GM18867 (cell line): ENCODE measurements at regions not wholly inside any gene's neighbourhood (a gene's known extent, or its start where the extent isn't known, plus 50 kb on each side); places are given as distances from the start of the nearest gene placed in this dataset.
"Not testable (repeated sequence)": the region's sequence is repeated elsewhere in the genome, so short reads cannot be mapped to it uniquely, and the experiment has no call there.

Experiments
- ATAC-seq: cut with Tn5 transposase; IDR thresholded peaks from one replicate; pipeline ENCODE4 v1.9.1; 2021; ENCODE audit warnings: mild to moderate bottlenecking, moderate library complexity; ENCODE audit not compliant: unreplicated experiment

DNA sequence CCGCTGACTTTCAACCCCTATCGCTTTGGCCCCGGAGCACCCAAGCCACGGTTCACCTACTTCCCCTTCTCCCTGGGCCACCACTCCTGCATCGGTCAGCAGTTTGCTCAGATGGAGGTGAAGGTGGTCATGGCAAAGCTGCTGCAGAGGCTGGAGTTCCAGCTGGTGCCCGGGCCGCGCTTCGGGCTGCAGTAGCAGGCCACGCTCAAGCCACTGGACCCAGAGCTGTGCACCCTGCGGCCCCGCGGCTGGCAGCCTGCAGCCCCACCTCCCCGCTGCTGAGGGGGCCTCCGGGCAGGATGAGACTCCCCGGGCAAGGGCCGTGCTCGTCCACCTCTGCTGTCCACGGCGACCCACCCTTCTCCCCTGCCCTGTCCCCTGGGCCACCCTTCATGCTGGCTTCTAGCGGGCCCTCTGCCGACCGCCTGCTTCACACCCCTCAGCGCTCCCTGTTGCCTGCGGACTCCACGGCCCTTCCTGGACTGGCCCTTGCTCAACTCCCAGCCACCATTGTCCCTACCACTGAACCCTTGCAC, 92.2 kb upstream of the TRABD2B start:
- no peak for ATAC-seq

DNA sequence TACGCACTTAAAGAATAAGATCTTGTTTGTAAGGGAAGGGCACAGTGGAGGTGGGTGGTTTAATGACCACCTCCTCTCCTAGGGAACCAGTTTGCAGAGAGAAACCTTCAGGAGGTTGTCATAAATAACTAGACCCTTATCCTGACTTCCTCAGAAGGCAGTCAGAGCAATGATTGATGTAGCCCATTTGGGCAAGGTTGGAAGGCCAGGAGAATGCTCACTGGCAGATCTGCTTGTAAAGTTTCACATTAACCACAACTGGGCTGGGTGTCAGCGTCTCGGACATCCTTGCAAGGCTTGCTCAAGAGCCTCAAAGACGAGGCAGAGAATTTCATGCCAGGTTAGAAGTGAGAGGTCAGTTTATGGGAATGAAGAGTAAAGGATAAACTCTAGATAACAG, 87.6 kb upstream of the TRABD2B start:
- no peak for ATAC-seq

DNA sequence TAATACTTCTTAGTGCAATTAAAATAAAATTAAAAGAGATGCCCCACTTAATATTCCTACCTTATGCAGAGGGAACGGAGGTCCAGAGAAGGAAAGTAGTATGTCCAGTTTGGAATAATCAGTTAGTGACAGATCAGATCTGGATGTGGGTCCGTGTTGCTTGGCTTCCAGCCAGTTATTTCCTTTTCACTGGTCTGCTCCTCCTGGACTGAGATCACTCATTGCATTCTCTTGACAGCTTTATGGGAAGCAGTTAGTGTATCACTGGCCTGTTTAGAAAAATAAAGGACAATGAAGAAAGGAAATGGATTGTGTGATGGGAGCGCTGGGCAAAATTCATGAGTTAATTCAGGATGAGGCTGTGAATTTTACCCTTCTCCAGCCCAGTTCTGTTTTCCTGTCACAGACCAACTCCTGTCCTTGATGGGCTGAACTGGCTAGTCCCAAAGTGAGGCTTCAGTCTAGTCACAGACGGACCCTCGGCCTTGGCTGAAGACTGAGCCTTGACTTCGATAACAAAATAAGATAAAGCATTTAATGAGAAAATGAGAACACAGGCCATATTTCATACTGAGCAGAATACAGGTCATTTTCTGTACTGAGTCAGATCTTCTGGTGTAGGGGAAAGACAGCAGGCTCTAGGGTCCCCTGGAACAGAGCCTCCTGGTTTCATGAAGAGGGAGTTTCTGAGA, 85.2 kb upstream of the TRABD2B start:
- ATAC-seq: no peak

DNA sequence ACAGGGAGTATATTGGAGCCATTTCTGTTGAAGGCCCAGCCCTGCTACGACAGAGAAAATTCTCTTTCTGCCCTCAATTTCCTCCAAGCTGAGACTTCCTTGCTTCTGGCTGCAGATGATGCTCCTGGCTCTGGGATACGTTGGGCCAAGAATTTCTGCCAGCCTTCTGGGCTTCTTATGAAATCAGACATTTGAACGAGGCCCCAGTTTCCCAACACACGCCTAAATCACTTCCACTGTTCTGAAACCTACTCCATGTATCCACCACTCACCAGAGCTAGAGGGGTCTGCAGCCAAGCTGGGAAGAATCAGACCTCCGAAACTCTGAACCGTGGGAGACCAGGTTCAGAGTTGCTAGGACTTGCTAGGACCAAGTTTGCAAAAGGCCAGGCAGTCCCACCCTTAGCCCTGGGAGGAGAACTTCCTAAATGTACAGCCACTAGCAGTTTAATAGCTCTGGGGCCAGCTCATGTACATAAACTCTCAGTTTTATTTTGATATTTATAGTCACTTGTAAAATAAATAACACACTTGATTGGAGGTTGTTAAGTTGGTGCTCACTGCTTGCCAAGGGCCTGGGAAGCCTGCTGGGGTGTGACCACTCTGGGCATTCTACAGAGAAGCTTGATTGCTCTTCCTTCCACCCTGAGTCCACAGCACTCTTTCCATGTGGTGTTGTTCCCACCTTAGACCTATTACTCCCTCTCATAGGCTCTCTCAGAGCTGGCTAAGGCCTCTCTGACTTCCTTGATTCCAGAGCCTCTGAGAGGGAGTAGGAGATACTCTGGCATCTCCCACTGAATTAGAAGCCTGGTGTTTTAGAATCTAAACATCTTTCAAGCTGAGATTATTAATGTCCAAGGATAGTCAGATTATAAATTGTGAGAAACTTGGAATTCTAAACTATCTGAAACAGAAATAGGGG, 83.4 kb upstream of the TRABD2B start:
- no peak for ATAC-seq

DNA sequence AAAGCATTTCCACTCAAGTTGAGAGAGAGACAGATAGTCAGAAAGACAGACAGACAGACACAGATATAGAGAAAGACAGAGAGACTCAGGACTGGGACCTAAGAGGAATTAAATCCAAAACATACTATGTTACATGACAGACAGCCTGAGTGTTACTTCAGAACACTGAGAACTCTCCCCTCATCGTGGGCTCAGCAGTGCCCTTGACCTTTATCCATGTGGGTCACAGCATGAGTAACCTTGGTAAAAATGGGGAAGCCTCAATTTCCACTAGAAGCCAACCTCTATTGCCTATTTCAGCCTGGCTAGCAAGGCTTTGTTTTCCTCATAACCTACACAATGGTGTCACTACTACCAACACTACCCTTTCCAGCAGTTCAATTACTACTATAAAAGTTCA, 81.9 kb upstream of the TRABD2B start:
- ATAC-seq: no peak

DNA sequence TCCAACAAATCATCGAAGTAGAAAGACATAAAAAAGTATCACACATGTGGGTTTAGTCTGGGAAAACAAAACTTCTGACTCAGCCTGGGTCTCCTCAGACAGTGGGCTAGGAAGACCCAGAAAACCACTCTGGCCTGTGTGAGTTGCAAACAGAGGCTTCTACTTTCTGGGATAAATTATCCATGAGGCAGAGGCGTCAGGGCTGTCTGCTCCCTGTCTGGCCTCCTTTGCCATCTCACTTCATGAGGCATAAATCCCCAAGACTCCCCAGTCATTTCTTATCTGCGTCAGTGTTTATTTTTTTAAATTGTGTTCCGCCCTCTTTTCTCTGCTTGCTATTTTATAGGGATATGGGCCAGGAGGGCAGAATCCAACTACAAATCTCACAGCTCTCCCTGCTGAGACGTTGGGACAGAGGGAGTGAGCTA, 80.6 kb upstream of the TRABD2B start:
- ATAC-seq: no peak

DNA sequence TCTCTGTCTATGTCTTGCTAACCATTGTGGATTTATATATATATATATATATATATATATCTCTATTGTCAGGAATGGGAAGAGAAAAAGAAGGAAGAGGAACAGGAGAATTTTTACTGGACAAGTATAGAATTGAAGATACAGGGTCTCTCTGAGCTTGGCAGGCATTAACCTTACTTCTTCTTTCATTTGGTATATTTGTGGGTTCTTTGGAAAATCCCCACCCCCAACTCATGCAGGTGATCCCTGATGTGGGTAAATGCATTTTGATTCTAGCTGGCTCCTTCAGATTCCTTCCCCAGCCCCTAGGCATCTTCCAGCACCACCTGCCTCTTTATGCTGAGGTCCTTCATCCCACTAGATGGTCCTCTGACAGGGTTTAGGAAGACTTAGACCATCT, 78.8 kb upstream of the TRABD2B start:
- no peak for ATAC-seq

DNA sequence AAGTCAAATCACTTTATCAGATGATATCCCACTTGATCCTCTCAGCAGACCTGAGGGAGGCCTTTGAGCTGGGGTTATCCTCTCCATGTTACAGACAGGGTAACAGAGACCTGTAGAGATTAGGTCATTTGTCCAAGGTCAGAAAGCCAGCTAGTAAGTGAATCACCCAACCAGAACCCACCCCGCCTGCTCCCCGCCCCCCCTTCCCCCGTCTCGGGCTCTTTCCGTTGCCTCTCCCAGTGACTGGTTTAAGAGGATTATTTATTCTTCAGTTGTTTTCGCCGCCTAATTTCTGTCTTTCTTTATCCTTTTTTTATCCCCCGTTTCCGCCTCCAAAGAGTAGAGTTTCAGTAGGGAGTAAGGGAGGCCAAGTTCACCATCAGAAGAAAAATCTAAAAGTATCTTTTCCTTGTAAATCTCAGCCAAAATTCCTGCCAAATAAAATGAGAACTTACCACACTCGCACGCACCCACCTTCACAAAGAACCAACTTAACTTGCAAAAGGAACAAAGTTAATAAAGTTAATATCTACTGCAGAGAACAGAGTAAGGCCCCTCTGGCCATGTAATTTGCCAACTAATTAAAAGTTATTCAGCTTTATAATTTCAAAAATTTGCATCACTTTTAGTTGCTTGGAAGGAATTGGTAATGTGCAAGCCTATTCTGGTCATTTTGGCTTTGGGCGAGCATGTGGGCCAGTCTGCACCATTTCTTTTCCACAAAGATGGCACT, 76.8 kb upstream of the TRABD2B start:
- ATAC-seq: no peak

DNA sequence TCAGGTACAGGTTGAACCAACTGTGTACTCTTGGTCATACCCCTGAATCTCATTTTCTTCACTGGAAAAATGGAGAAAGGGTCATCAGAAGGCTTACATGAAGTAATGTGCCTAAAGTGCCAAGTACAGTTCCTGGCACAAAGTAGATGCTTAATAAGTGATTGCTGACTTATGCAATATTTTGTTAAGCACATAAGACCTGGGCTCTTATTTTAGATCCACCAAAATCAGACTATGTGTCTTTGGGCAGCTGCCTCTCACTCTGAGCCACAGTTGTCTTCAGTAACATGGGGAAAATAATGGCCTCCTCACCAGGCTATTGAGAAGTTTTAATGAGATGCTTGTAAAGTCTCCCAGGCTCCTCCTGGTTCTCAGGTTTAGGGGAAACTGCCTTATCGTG, 74.3 kb upstream of the TRABD2B start:
- no peak for ATAC-seq

DNA sequence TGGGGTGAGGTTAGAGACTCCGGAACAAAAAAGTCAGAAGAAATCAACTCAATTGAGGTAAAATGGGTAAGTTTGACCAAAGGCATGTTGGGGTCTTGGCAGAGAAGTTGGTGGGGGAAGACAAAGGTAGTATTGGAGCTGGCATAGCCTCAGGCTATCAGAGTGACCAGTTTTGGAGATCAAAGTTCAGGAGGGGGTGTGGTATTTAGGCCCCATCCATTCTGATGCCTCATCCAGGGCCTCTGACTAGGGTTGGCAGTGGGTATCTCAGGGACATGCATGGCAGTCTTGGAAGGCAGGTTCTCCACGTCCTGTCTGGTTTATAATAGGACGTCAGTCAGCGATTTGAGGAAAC, 73.2 kb upstream of the TRABD2B start:
- ATAC-seq: no peak

DNA sequence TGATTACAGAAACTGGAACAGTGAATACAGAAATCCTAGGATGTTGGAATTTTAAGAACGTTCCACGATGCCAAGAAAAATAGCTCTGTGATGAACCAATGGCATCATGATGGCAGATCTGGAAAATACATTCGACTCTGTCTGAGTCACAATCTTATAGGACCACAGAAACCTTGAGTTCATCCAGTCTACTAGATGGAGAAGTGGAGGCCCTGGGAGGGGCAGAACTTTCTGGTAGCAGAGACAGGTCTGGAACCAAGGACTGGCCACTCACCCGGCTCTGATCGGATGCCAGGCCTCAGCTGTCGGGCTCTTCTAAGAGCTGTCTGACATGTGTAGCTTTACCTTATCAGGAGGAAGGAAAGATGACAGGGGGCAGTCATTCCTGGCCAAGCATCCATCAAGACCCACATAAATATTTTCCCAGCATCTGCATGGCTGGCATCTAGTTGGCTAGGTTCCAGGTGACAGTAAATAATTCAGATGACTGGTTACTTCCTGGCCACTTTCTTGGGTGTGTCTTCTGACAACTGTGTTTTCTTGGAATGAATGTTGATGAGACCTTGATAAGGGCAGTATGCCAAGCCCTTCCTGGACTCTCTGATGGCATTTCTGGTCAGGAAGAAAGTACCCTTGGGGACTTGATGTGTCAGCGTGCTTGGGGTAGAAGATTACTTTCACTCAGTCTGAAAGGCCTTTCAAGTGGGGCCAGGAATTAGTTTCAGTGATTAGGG, 72.6 kb upstream of the TRABD2B start:
- ATAC-seq: no peak

DNA sequence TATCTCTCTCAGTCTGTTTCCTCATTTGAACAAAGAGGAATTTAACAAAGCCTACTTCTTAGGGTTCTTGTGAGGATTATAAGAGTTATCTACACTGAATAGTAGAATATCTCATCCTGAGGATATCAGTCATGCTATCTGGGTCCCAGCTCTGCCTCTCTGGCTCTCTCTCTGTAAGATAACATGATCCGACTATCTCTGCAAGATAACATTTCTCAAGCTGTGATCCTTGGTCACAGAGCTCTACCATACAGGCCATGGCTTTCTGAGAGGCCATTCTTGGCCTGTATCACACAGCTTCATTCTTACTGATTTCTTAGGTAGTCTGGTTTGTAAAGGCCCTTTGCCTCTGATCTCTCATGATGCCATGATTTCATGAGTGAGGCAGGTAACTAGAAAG, 71.0 kb upstream of the TRABD2B start:
- no peak for ATAC-seq

DNA sequence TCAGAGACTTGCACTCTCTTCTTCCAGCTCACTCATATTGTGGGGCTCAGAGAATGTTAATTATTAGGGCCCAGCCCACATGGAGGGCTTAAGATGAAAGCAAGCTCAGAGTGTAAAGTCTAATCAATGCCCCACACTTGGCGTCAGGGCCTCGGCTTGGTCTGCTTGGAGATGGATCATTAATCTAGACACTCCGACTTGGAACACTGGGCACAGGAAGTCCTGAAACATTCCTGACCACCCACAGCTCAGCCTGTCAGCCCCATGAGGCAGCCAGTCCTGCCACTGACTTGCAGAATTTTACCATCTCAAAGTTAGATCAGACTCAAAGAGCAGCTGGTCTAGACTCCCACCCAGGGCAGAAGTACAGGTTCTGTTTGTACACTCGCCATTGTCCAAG, 69.8 kb upstream of the TRABD2B start:
- ATAC-seq: no peak

DNA sequence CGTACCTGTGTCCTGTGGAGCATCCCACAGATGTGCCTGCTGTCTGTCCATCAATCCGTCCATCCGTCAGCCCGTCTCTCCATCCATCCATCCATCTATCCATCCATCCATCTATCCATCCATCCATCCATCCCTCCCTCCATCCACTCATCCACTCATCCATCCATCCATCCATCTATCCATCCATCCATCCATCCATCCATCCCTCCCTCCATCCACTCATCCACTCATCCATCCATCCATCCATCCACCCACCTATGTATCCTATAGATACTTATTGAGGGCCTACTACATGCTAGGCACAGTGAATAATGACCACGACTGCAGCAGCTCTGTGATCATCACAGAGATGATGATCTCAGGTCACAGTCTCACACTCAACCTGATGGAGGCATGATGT, 67.5 kb upstream of the TRABD2B start:
- ATAC-seq: not testable (repeated sequence)

DNA sequence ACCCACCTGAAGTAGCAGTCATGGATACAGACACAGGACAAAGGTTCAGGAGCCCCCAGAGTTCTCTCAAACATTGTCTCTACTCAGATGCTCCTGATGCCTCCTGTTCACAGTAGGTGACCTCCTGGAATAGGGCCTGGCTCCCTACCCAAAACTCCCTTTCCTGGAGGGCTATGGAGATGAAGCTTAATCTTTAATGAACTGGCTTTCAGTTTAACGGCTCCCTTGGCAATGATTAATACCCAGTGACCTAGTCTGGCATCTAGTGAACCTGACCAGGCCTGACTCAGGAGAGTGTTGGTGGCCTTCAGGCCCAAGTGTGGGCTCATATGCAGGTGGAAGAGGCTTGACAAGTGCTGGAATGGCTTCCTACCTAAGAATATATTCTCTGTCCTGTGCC, 65.2 kb upstream of the TRABD2B start:
- no peak for ATAC-seq

DNA sequence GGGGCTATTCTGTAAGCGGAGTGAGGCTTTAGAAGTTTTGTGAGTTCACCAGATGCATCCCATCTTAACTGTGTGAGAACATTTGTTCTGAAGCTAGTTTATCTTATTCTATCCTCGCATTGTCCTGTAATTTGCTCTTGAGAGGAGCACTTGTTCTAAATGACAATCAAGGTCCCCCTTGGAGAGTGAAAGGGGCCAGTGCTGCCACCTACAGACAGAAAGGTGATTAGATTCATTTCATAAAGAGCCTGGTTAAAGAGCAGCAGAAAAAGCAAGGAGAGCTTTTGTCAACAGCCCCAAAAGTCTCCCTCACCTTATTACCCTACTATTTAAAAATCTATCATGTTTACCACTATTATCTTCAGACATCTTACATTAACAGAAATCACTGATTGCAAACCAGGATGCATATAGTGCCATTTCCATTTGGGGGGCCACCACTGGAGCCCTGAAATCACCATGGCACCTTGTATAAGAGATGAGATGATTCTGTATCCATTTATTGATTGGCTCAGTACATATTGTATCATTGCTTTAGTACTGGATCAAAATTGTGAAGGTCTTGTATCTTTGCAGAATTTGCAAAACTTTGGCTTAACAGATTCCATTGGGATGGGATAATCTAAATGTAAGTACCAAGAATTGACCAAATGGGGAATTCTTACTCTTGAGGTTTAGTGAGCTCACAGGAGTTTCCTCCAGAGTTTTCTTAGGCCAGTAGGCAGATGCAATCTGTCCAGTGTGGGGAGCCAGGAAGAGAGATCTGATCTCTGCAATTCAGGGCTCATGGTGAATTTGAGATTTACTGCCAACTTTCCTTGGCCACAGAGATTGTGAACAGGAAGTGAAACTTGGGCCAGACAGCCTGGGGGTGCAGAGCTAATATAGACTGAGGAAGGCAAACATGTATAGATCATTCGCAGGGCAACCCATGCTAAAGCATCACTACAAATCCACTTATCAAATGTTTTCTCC, 64.3 kb upstream of the TRABD2B start:
- peak; percentile 59 for ATAC-seq

DNA sequence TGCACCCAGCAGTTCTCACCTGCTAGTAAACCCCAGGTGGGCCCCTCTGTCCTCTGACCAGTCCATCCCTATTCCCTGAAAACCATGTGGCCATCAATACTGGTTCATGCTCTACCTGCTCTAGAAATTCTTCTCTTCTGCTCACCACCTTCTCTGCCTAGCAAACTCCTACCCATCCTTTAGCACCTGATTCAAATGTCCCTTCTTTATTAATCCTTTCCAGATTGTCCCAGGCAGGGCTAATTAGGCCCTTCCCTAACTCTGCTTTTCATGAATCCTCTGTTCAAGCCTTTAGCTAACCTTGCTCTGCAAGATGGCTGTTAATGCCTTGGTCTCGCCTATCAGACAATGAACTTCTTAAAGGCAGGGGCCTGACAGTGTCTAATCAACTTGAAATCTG, 62.1 kb upstream of the TRABD2B start:
- ATAC-seq: no peak

DNA sequence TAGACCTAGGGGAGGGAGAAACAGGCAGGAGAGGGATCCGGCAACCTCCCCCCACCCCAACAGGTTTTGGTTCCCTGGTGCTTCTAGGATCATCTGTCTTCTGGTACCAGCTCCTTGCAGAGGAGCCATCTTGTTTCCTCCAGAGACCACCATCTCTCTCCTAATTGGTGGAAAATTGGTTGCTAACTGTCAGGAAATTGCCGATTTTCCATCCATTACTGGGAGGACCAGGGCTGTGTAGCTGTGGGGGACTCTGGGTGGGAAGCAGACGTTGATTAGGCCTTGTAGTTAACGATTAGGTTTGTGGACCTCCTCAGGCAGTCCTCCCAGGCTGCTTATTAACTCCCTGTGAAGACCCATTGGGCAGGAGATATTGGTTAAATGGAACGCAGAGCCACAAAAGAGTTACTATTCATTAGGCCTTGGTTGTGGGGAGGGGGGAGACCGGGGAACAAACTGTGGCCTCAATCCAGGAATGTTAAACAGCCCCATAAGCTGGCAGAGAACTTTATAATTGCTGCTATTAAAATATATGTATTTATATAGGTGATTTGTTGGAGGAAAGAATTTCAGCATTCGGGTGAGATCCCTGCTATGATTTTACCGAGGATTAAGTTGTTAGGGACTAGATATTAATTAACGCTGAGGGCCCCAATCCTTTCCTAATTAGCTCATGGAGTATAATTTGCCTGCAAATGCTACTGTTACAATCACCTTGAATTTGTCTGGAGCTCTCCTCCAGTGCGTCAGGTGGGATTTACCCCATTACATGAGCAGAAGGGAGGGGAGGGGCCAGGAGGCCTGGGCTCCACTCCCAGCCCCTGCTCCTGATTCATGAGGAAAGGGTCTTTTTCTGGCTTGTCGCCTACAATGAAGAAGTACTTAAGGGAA, 61.2 kb upstream of the TRABD2B start:
- no peak for ATAC-seq

DNA sequence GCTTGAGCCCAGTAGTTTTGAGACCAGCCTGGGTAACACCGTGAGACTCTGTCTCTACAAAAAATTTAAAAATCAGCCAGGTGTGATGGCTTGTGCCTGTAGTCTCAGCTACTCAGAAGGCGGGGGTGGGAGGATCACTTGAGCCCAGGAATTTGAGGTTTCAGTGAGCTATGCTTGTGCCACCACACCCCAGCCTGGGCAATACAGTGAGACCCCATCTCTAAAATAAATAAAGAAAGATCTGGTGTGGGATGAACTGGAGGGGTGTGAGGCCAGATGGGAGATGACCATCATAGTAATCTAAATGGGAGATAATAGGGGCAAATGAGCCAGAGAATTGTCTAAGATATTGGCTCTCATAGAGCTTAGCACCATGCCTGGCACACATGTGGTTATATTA, 60.1 kb upstream of the TRABD2B start:
- ATAC-seq: no peak
